Neuronal stem cell (in vitro differentiated cells): ENCODE measurements at regions not wholly inside any gene's neighbourhood (a gene's known extent, or its start where the extent isn't known, plus 50 kb on each side); places are given as distances from the start of the nearest gene placed in this dataset.

Source experiments
- DNase-seq: peaks from one replicate; pipeline ENCODE4 v3.0.0-alpha.2; 2013; ENCODE audit warnings: low spot score
- H2AFZ ChIP-seq: one replicate; pipeline ENCODE4 v1.6.1; 2013; ENCODE audit warnings: mild to moderate bottlenecking, low read length, inconsistent platforms
- H2AK5ac ChIP-seq: 2 replicates; pipeline ENCODE4 v1.6.1; 2013; ENCODE audit warnings: low read depth, mild to moderate bottlenecking, inconsistent platforms, low read length, moderate library complexity, mixed read lengths
- H2BK120ac ChIP-seq: 2 replicates; pipeline ENCODE4 v1.6.1; 2013; ENCODE audit warnings: low read depth, mild to moderate bottlenecking, inconsistent platforms, low read length, moderate library complexity, mixed read lengths
- H2BK12ac ChIP-seq: one replicate; pipeline ENCODE4 v1.6.1; 2013; ENCODE audit warnings: low read length, inconsistent platforms
- H2BK15ac ChIP-seq: 2 replicates; pipeline ENCODE4 v1.6.1; 2013; ENCODE audit warnings: mild to moderate bottlenecking, low read length, inconsistent platforms, mixed read lengths
- H2BK5ac ChIP-seq: one replicate; pipeline ENCODE4 v1.6.1; 2013; ENCODE audit warnings: inconsistent platforms, mild to moderate bottlenecking, low read length, moderate library complexity
- H3K14ac ChIP-seq: one replicate; pipeline ENCODE4 v1.6.1; 2013; ENCODE audit warnings: low read length, inconsistent platforms
- H3K18ac ChIP-seq: 2 replicates; pipeline ENCODE4 v1.6.1; 2013; ENCODE audit warnings: low read length, inconsistent platforms
- H3K23ac ChIP-seq: 2 replicates; pipeline ENCODE4 v1.6.1; 2013; ENCODE audit warnings: low read depth, mild to moderate bottlenecking, mixed read lengths, low read length, inconsistent platforms; ENCODE audit not compliant: poor library complexity
- H3K27ac ChIP-seq: replicated peaks from 3 replicates; pipeline ENCODE4 v1.5.1; 2013; ENCODE audit warnings: low read length, inconsistent platforms
- H3K27me3 ChIP-seq, 3 experiments: 2 replicates each; pipeline ENCODE4 v1.6.1; 2013; ENCODE audit warnings: low read length in 3 of 3, mild to moderate bottlenecking in 2 of 3, inconsistent platforms in 1 of 3, low read depth in 1 of 3, mixed read lengths in 1 of 3, moderate library complexity in 1 of 3; ENCODE audit not compliant: control insufficient read depth in 3 of 3, insufficient read depth in 3 of 3
- H3K36me3 ChIP-seq, 2 donors: replicated peaks in 1 of 2; 2 replicates each; pipeline ENCODE4 v1.6.1; 2013; ENCODE audit warnings: low read length in 2 of 2; ENCODE audit not compliant: control insufficient read depth in 2 of 2, insufficient read depth in 2 of 2
- H3K4ac ChIP-seq: 2 replicates; pipeline ENCODE4 v1.6.1; 2013; ENCODE audit warnings: inconsistent platforms, mild to moderate bottlenecking, low read length, moderate library complexity
- H3K4me1 ChIP-seq, 2 donors: 1 replicate in 1 of 2; 2 replicates in 1 of 2; pipeline ENCODE4 v1.6.1; 2013; ENCODE audit warnings: low read length in 2 of 2, low read depth in 1 of 2; ENCODE audit not compliant: control insufficient read depth in 2 of 2, insufficient read depth in 1 of 2
- H3K4me2 ChIP-seq: one replicate; pipeline ENCODE4 v1.6.1; 2013; ENCODE audit warnings: mild to moderate bottlenecking, low read length, inconsistent platforms; ENCODE audit not compliant: insufficient read depth, poor library complexity, severe bottlenecking
- H3K4me3 ChIP-seq, 2 donors: 2 replicates each; pipeline ENCODE4 v1.5.1; 2013; ENCODE audit warnings: low read length in 2 of 2, mild to moderate bottlenecking in 2 of 2, inconsistent platforms in 1 of 2, moderate library complexity in 1 of 2
- H3K79me1 ChIP-seq: one replicate; pipeline ENCODE4 v1.6.1; 2013; ENCODE audit warnings: low read depth, mild to moderate bottlenecking, inconsistent platforms, low read length, moderate library complexity
- H3K9ac ChIP-seq: one replicate; pipeline ENCODE4 v1.6.1; 2013; ENCODE audit warnings: mild to moderate bottlenecking, low read depth, low read length, inconsistent platforms; ENCODE audit not compliant: poor library complexity
- H3K9me3 ChIP-seq, 2 donors: replicated peaks in 1 of 2; 2 replicates each; pipeline versions ENCODE3 to v1.6.1; 2013; ENCODE audit warnings: low read length in 2 of 2, mild to moderate bottlenecking in 2 of 2, inconsistent platforms in 1 of 2, low read depth in 1 of 2, mixed read lengths in 1 of 2, moderate library complexity in 1 of 2; ENCODE audit not compliant: control insufficient read depth in 2 of 2, insufficient read depth in 1 of 2
- H4K8ac ChIP-seq: one replicate; pipeline ENCODE4 v1.6.1; 2013; ENCODE audit warnings: low read depth, mild to moderate bottlenecking, inconsistent platforms, low read length, moderate library complexity
- H4K91ac ChIP-seq: one replicate; pipeline ENCODE4 v1.6.1; 2013; ENCODE audit warnings: low read length, low read depth, mild to moderate bottlenecking, inconsistent platforms; ENCODE audit not compliant: poor library complexity

GRCh38 chr6:114897536-114897935 lies 554.7 kb upstream of the HS3ST5 start:
- Histone ChIP-seq H2AFZ (no peak overlapping the region), H3K4me2 (no peak overlapping the region), H2BK120ac (no peak overlapping the region), H3K27me3 (no peaks in the 10 kb centered on the region), H2BK5ac (no peak overlapping the region), H4K8ac (no peak overlapping the region), H3K9me3 (no peaks in the 10 kb centered on the region), H3K23ac (no peak overlapping the region), H3K36me3 (no peaks in the 10 kb centered on the region), H3K79me1 (no peaks in the 10 kb centered on the region), H2AK5ac (no peak overlapping the region), H4K91ac (no peak overlapping the region), H3K4me3 (no peak overlapping the region), H3K27ac (no peak overlapping the region), H3K4ac (no peak overlapping the region), H3K9ac (no peak overlapping the region), H3K18ac (no peak overlapping the region), H2BK12ac (no peak overlapping the region), H2BK15ac (no peak overlapping the region), H3K4me1 (no peaks in the 10 kb centered on the region), H3K14ac (no peak overlapping the region)
- no peak for DNase-seq

GRCh38 chr6:114892211-114892610 lies 549.4 kb upstream of the HS3ST5 start:
- H3K4me2 ChIP-seq: no peak overlapping the region
- no peak overlapping the region for H2BK5ac ChIP-seq
- H3K27me3 ChIP-seq: no peaks in the 10 kb centered on the region
- no peak overlapping the region for H4K91ac ChIP-seq
- no peaks in the 10 kb centered on the region for H3K9me3 ChIP-seq
- no peak overlapping the region for H2AK5ac ChIP-seq
- H3K27ac ChIP-seq: no peak overlapping the region
- no peak overlapping the region for H3K4me3 ChIP-seq
- H3K79me1 ChIP-seq: no peaks in the 10 kb centered on the region
- H3K4ac ChIP-seq: no peak overlapping the region
- no peak overlapping the region for H3K14ac ChIP-seq
- H2BK120ac ChIP-seq: no peak overlapping the region
- no peak overlapping the region for H3K23ac ChIP-seq
- H3K18ac ChIP-seq: no peak overlapping the region
- no peaks in the 10 kb centered on the region for H3K4me1 ChIP-seq
- no peak overlapping the region for H2AFZ ChIP-seq
- no peak overlapping the region for H3K9ac ChIP-seq
- H4K8ac ChIP-seq: no peak overlapping the region
- H2BK12ac ChIP-seq: no peak overlapping the region
- DNase-seq: no peak
- H2BK15ac ChIP-seq: no peak overlapping the region
- H3K36me3 ChIP-seq: no peaks in the 10 kb centered on the region

GRCh38 chr6:114888241-114888640 lies 545.4 kb upstream of the HS3ST5 start:
- Histone ChIP-seq H3K23ac (no peak overlapping the region), H3K27me3 (no peaks in the 10 kb centered on the region), H2BK12ac (no peak overlapping the region), H2BK5ac (no peak overlapping the region), H2AK5ac (no peak overlapping the region), H2BK120ac (no peak overlapping the region), H3K14ac (no peak overlapping the region), H4K8ac (no peak overlapping the region), H3K27ac (no peak overlapping the region), H3K9ac (no peak overlapping the region), H3K18ac (no peak overlapping the region), H3K4me3 (no peak overlapping the region), H3K79me1 (no peaks in the 10 kb centered on the region), H3K4me1 (no peaks in the 10 kb centered on the region), H3K4me2 (no peak overlapping the region), H3K36me3 (no peaks in the 10 kb centered on the region), H3K9me3 (no peaks in the 10 kb centered on the region), H2BK15ac (no peak overlapping the region), H3K4ac (no peak overlapping the region), H4K91ac (no peak overlapping the region), H2AFZ (no peak overlapping the region)
- no peak for DNase-seq

- Histone ChIP-seq H3K9me3 (no peaks in the 10 kb centered on the region), H3K79me1 (no peaks in the 10 kb centered on the region), H2BK120ac (no peak overlapping the region), H3K18ac (no peak overlapping the region), H2AK5ac (no peak overlapping the region), H3K4me1 (no peaks in the 10 kb centered on the region), H2BK15ac (no peak overlapping the region), H3K23ac (no peak overlapping the region), H3K14ac (no peak overlapping the region), H3K9ac (no peak overlapping the region), H4K8ac (no peak overlapping the region), H3K4ac (no peak overlapping the region), H4K91ac (no peak overlapping the region), H3K36me3 (no peaks in the 10 kb centered on the region), H3K27ac (no peak overlapping the region), H3K4me3 (no peak overlapping the region), H3K27me3 (no peaks in the 10 kb centered on the region), H2BK5ac (no peak overlapping the region), H3K4me2 (no peak overlapping the region), H2AFZ (no peak overlapping the region), H2BK12ac (no peak overlapping the region)
- no peak for DNase-seq
Measured at GRCh38 chr6:114886670-114887436, 544.0 kb upstream of the HS3ST5 start.
